Neural cell (in vitro differentiated cells): ENCODE measurements at regions not wholly inside any gene's neighbourhood (a gene's known extent, or its start where the extent isn't known, plus 50 kb on each side); places are given as distances from the start of the nearest gene placed in this dataset.

Experiments used
- H2AFZ ChIP-seq: fragments of 200-600, 300-800 bp; sonication (generic), shearing (Covaris generic); 2 replicates; pipeline ENCODE4 v1.6.0; 2014; ENCODE audit warnings: low read depth, mild to moderate bottlenecking, antibody characterized with exemption, low read length, moderate library complexity
- H3F3A ChIP-seq: fragments of 200-600 bp; shearing (Covaris generic); 2 replicates; pipeline ENCODE4 v1.6.1; 2016; ENCODE audit warnings: mild to moderate bottlenecking, moderate library complexity, mixed read lengths, antibody characterized with exemption, low read length; ENCODE audit not compliant: insufficient read depth, poor library complexity, severe bottlenecking
- H3K27ac ChIP-seq: fragments of 200-600, 300-800 bp; sonication (generic), shearing (Covaris generic); 2 replicates; pipeline ENCODE4 v1.5.1; 2014; ENCODE audit warnings: mild to moderate bottlenecking, low read length, moderate library complexity
- H3K27me3 ChIP-seq: fragments of 300-800, 200-600 bp; sonication (generic), shearing (Covaris generic); 2 replicates; pipeline ENCODE4 v1.6.0; 2014; ENCODE audit warnings: mild to moderate bottlenecking, low read depth, low read length, moderate library complexity; ENCODE audit not compliant: insufficient read depth
- H3K36me3 ChIP-seq: fragments of 300-800, 200-600 bp; sonication (generic), shearing (Covaris generic); 2 replicates; pipeline ENCODE4 v1.5.1; 2014; ENCODE audit warnings: mild to moderate bottlenecking, antibody characterized with exemption, low read length, moderate library complexity; ENCODE audit not compliant: insufficient read depth
- H3K4me2 ChIP-seq: fragments of 300-800, 200-600 bp; sonication (generic), shearing (Covaris generic); 2 replicates; pipeline ENCODE4 v1.6.0; 2014; ENCODE audit warnings: mild to moderate bottlenecking, low read length
- H3K4me3 ChIP-seq: fragments of 300-800, 200-600 bp; sonication (generic), shearing (Covaris generic); 2 replicates; pipeline ENCODE4 v1.5.1; 2014; ENCODE audit warnings: mild to moderate bottlenecking, low read length, moderate library complexity
- H3K79me2 ChIP-seq: fragments of 200-600 bp; shearing (Covaris generic); replicated peaks from 2 replicates; pipeline ENCODE4 v1.6.0; 2014; ENCODE audit warnings: mild to moderate bottlenecking, low read length, moderate library complexity; ENCODE audit not compliant: insufficient read depth
- H3K9ac ChIP-seq: fragments of 300-800, 200-600 bp; sonication (generic), shearing (Covaris generic); 2 replicates; pipeline ENCODE4 v1.6.1; 2016; ENCODE audit warnings: mild to moderate bottlenecking, low read length, mixed read lengths
- H3K9me2 ChIP-seq: fragments of 200-600 bp; shearing (Covaris generic); 2 replicates; pipeline ENCODE4 v1.6.1; 2016; ENCODE audit warnings: mild to moderate bottlenecking, low read length, mixed read lengths; ENCODE audit not compliant: insufficient read depth
- H3K9me3 ChIP-seq: fragments of 200-600, 300-800 bp; sonication (generic), shearing (Covaris generic); 2 replicates; pipeline ENCODE4 v1.6.1; 2016; ENCODE audit warnings: mild to moderate bottlenecking, mixed run types, low read length, moderate library complexity, mixed read lengths
- H4K20me1 ChIP-seq: fragments of 200-600 bp; shearing (Covaris generic); 2 replicates; pipeline ENCODE4 v1.6.1; 2016; ENCODE audit warnings: mild to moderate bottlenecking, mixed run types; ENCODE audit not compliant: insufficient read depth
- EP300 ChIP-seq: fragments of 450-650 bp; conservative IDR thresholded peaks from 2 replicates; pipeline ENCODE4 v1.6.1; 2014; ENCODE audit warnings: antibody characterized with exemption, mild to moderate bottlenecking, moderate library complexity; ENCODE audit not compliant: poor library complexity, severe bottlenecking
- EZH2 ChIP-seq: fragments of 200-600, 300-800 bp; shearing (Covaris generic), sonication (generic); IDR thresholded peaks from 2 replicates; pipeline ENCODE4 v1.6.1; 2014; ENCODE audit warnings: antibody characterized with exemption, low read length, borderline replicate concordance, mild to moderate bottlenecking; ENCODE audit not compliant: insufficient read depth, poor library complexity, severe bottlenecking
- MXI1 ChIP-seq: fragments of 450-650 bp; conservative IDR thresholded peaks from 2 replicates; pipeline ENCODE4 v1.6.1; 2014; ENCODE audit warnings: antibody characterized with exemption, mild to moderate bottlenecking; ENCODE audit not compliant: poor library complexity, severe bottlenecking
- POLR2AphosphoS5 ChIP-seq: IDR thresholded peaks from 2 replicates; pipeline ENCODE4 v1.6.1; 2012
- RAD21 ChIP-seq: fragments of 450-650 bp; conservative IDR thresholded peaks from 2 replicates; pipeline ENCODE4 v1.6.1; 2014; ENCODE audit warnings: antibody characterized with exemption, mild to moderate bottlenecking, moderate library complexity
- SMC3 ChIP-seq: fragments of 450-650 bp; conservative IDR thresholded peaks from 2 replicates; pipeline ENCODE4 v1.6.1; 2014; ENCODE audit warnings: antibody characterized with exemption, mild to moderate bottlenecking, moderate library complexity; ENCODE audit not compliant: poor library complexity
- TAF1 ChIP-seq: IDR thresholded peaks from 2 replicates; pipeline ENCODE4 v1.6.1; 2012; ENCODE audit warnings: low read depth
- TF ChIP-seq, protein P1 (sequence below): fragments of 450-650 bp; IDR thresholded peaks from 2 replicates; pipeline ENCODE4 v1.5.1; 2014; ENCODE audit warnings: antibody characterized with exemption, mild to moderate bottlenecking, moderate library complexity; ENCODE audit not compliant: poor library complexity, severe bottlenecking
- TF ChIP-seq, protein P2 (sequence below): IDR thresholded peaks from 2 replicates; pipeline ENCODE4 v1.6.1; 2012; ENCODE audit warnings: borderline replicate concordance

DNA sequence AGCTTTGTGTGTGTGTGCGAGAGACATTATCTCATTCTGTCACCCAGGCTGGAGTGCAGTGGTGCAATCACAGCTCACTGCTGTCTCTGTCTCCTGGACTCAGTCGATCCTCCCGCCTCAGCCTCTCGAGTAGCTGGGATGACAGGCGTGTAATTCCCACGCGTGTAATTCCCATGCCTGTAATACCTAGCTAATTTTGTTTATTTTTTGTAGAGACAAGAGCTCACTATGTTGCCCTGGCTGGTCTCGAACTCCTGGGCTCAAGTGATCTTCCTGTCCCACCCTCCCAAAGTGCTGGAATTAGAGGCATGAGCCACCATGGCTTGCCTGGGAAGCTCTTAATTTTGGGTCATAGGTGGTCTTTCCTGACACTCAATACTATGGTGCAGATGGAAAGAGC, 205.3 kb upstream of the TNRC6C start:
- H3K4me3 ChIP-seq, result no peak overlapping the region
- H3K27ac ChIP-seq, result no peak overlapping the region
- H3K9me2 ChIP-seq, result no peaks in the 10 kb centered on the region
- TF ChIP-seq MXI1 (no peak), TAF1 (no peak), EP300 (no peak), EZH2 (no peak), SMC3 (no peak), POLR2AphosphoS5 (no peak)
- TF ChIP-seq, protein P1, sequence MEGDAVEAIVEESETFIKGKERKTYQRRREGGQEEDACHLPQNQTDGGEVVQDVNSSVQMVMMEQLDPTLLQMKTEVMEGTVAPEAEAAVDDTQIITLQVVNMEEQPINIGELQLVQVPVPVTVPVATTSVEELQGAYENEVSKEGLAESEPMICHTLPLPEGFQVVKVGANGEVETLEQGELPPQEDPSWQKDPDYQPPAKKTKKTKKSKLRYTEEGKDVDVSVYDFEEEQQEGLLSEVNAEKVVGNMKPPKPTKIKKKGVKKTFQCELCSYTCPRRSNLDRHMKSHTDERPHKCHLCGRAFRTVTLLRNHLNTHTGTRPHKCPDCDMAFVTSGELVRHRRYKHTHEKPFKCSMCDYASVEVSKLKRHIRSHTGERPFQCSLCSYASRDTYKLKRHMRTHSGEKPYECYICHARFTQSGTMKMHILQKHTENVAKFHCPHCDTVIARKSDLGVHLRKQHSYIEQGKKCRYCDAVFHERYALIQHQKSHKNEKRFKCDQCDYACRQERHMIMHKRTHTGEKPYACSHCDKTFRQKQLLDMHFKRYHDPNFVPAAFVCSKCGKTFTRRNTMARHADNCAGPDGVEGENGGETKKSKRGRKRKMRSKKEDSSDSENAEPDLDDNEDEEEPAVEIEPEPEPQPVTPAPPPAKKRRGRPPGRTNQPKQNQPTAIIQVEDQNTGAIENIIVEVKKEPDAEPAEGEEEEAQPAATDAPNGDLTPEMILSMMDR, result no peak
- TF ChIP-seq, protein P2, sequence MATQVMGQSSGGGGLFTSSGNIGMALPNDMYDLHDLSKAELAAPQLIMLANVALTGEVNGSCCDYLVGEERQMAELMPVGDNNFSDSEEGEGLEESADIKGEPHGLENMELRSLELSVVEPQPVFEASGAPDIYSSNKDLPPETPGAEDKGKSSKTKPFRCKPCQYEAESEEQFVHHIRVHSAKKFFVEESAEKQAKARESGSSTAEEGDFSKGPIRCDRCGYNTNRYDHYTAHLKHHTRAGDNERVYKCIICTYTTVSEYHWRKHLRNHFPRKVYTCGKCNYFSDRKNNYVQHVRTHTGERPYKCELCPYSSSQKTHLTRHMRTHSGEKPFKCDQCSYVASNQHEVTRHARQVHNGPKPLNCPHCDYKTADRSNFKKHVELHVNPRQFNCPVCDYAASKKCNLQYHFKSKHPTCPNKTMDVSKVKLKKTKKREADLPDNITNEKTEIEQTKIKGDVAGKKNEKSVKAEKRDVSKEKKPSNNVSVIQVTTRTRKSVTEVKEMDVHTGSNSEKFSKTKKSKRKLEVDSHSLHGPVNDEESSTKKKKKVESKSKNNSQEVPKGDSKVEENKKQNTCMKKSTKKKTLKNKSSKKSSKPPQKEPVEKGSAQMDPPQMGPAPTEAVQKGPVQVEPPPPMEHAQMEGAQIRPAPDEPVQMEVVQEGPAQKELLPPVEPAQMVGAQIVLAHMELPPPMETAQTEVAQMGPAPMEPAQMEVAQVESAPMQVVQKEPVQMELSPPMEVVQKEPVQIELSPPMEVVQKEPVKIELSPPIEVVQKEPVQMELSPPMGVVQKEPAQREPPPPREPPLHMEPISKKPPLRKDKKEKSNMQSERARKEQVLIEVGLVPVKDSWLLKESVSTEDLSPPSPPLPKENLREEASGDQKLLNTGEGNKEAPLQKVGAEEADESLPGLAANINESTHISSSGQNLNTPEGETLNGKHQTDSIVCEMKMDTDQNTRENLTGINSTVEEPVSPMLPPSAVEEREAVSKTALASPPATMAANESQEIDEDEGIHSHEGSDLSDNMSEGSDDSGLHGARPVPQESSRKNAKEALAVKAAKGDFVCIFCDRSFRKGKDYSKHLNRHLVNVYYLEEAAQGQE, result no peak
- H4K20me1 ChIP-seq, result no peaks in the 10 kb centered on the region
- no peaks in the 10 kb centered on the region for H3K9me3 ChIP-seq
- no peaks in the 10 kb centered on the region for H3K79me2 ChIP-seq
- no peaks in the 10 kb centered on the region for H3K36me3 ChIP-seq
- H2AFZ ChIP-seq, result no peak overlapping the region
- H3K4me2 ChIP-seq, result no peak overlapping the region
- no peaks in the 10 kb centered on the region for H3F3A ChIP-seq
- H3K9ac ChIP-seq, result no peak overlapping the region
- no peaks in the 10 kb centered on the region for H3K27me3 ChIP-seq

DNA sequence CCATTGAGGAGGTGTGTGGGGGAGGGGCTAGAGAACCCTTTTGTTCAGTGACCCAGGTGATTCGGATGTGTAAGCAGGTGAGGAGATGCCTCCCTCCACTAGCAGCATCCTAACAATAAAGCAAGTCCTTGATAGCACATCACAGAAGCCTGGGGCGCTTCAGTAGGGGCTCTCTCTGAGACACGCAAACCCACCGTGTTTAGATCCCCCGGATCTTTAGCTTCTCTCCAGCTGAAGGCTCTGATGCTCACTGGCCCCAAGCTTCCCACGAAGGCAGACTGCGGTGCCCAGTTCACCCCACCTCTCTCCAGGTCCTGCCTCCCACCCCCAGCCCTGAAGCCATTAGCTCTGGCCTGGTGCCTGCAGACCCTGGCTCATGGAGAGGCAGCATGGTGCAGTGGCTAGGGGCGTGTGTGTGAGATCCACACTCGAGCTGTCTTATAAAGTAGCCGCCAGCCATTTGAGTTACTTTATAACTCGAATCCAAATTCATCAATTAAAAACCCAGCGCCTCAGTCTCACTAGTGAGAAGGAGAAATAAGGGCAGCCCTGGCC, 204.7 kb upstream of the TNRC6C start:
- Histone ChIP-seq H3K27ac (no peak overlapping the region), H3K4me3 (no peak overlapping the region), H3K9me2 (no peaks in the 10 kb centered on the region), H3K4me2 (no peak overlapping the region), H3K79me2 (no peaks in the 10 kb centered on the region), H3K9ac (no peak overlapping the region), H3F3A (no peaks in the 10 kb centered on the region), H2AFZ (no peak overlapping the region), H3K36me3 (no peaks in the 10 kb centered on the region), H4K20me1 (no peaks in the 10 kb centered on the region), H3K9me3 (no peaks in the 10 kb centered on the region), H3K27me3 (no peaks in the 10 kb centered on the region)
- TF ChIP-seq MXI1, result no peak
- TF ChIP-seq TAF1, result no peak
- TF ChIP-seq RAD21, result no peak
- TF ChIP-seq POLR2AphosphoS5, result no peak

DNA sequence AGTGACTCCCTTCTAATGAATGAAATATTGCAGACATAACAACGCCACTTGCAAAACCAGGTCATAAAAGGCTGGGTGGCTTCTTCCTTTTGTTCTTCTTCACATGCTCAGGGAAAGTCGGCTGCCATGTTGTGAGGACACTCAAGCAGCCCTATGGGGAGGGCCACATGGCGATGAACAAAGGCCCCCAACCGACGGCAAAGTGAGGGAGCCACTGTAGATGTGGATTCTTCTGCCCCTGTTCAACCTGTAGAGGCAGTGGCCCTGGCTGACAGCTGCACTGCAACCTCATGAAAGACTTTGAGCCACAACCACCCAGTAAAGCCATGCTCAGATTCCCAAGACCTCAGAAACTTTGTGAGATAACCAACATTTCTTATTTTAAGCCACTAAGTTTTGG, 203.5 kb upstream of the TNRC6C start:
- H3K79me2 ChIP-seq, result no peaks in the 10 kb centered on the region
- H2AFZ ChIP-seq, result no peak overlapping the region
- H3K9ac ChIP-seq, result no peak overlapping the region
- H3K27me3 ChIP-seq, result no peaks in the 10 kb centered on the region
- no peaks in the 10 kb centered on the region for H3K36me3 ChIP-seq
- H3K4me3 ChIP-seq, result no peak overlapping the region
- H3K9me2 ChIP-seq, result no peaks in the 10 kb centered on the region
- TF ChIP-seq EZH2, result no peak
- H3F3A ChIP-seq, result no peaks in the 10 kb centered on the region
- no peak overlapping the region for H3K4me2 ChIP-seq
- H3K27ac ChIP-seq, result no peak overlapping the region
- no peaks in the 10 kb centered on the region for H3K9me3 ChIP-seq
- H4K20me1 ChIP-seq, result no peaks in the 10 kb centered on the region
